ENCODE measurements at regions not wholly inside any gene's neighbourhood (a gene's known extent, or its start where the extent isn't known, plus 50 kb on each side); places are given as distances from the start of the nearest gene placed in this dataset.
A peak's percentile ranks its signal among the peaks of the same experiment; 100 is the strongest.

- no peak for DNase-seq
These were observed 235.8 kb upstream of the DCN start for GRCh38 chr12:91418221-91419090.

- DNase-seq: no peak
These were observed 235.0 kb upstream of the DCN start for GRCh38 chr12:91417650-91418049.

GRCh38 chr12:91414636-91415035 lies 232.0 kb upstream of the DCN start:
- DNase-seq: no peak

DNA sequence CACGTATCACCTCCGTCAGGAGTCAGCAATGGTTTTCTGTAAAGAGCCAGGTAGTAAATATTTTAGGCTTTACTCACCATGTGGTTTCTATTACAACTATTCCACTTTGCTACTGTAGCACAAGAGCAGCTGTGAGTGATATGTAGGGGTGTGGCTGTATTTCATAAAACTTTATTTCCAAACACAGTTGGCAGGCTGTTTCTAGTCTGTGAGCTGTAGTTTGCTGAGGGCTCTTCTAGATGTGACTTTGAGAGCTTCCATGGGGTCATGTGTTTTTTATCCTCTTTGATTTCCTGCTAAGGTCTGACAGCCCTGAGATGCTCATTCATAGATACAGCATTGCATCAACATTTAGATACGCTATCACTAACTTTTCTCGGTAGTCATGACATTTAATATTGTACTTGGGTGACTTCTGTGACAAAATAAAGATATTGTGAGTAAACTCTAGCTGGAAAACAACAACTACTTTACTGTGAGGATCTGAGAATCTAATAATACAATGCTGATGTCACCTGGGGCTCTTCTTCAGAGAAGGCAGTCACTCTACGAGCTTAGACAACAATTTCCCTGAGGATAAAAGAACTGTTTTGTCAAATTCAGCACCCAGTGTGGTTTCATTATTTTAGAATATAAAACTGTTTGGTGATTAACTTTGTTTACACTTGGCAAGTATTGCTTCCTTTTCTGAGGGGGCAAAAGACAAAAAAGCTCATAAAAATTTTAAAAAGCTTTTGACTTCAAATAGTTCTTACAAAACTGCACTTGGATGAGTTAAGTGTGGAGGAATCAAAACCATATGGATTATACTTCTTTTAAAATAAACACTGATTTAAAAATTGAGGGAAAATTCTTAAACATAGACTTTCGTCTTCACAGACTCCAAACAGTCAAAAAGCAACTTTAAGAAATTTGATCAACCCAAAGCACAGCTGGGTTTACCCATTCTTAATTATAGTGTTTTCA lies 231.2 kb upstream of the DCN start:
- DNase-seq: no peak

GRCh38 chr12:91406920-91407341 lies 224.3 kb upstream of the DCN start:
- DNase-seq: no peak

- no peak for DNase-seq
These were observed 221.8 kb upstream of the DCN start for GRCh38 chr12:91404441-91404840.

- DNase-seq: no peak
These were observed 218.6 kb upstream of the DCN start for GRCh38 chr12:91401190-91401589.

- no peak for DNase-seq
These were observed 217.7 kb upstream of the DCN start for GRCh38 chr12:91400271-91400670.

DNA sequence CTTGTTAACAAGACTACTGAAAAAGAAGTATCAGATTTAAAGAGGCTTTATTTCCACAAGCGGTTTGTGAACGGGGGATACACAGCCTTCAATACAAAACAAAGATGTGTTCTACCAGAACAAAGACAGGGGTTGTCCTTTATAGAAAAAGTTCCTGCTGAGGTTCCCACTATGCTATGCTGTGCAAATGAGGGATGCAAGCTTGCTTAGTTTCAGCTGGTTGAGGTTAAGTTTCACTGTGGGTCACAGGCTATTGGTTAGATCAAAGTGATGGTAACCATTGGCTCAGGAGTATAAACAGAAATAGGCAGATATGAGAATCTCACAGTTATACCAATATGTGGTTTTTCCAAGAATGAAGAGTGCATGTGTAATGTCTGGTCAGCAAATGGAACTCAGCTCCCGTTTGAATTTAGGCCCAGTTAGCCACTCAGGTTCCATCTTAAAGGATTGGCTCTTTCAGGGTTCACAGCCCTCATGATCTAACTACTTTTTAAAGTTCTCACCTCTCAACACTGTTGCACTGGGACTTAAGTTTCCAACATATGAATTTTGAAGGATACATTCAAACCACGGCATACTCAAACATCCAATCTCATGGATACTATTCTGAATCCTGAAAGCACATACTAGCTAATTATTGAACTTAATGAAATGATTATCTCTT lies 215.4 kb upstream of the DCN start:
- DNase-seq: no peak

GRCh38 chr12:91396293-91396692 lies 213.7 kb upstream of the DCN start:
- DNase-seq: no peak

GRCh38 chr12:91395628-91396135 lies 213.1 kb upstream of the DCN start:
- DNase-seq: no peak

GRCh38 chr12:91394903-91395302 lies 212.3 kb upstream of the DCN start:
- no peak for DNase-seq

- no peak for DNase-seq
These were observed 206.0 kb upstream of the DCN start for GRCh38 chr12:91388573-91388972.

DNA sequence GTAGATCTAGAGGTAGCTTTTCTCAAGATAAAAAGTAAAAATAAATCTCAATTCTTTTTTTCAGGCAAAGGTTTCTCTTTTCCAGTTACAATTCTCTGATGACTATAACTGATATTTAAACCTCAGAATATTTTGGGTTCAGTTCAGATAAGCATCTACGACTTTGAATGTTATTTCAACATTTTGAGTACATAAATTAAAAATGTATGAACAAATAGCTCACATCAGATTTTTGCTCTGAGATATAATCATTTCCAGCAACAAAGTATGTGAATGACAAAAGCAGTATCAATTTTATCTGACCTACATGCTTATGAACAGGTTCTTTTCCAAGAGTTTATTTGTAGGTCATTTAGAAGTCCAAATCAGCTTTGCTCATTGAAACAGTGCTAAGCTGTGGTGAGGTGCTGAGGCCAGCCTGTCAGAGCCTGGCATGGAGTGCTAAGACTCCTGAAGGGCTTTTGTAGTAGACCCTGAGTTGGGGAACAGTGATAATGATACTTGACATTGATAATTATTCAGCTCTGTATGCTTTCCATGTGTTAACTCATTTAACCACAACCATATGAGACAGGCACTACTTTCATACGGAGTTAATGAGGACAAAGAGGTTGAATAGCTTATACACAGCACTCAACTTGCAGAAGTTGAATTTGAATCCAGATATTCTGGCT lies 205.0 kb upstream of the DCN start:
- no peak for DNase-seq

DNA sequence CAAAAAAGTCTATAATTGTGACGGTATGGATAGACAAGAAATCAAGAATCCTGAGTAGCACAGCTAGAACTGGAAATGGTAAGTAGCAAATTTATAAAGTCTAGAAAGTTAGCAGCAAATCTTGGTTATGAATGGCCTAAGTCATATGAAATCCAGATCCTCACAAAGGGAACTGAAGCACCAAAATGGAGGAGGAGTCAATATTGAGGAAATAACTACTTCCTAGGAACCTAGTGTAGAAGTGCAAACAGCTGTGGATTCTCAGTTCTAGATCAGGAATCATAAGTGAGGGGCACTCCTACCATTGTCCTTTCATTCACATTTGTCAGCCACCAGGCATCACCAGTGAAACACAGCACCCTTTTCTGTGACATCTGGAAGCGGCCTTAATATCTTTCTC lies 202.2 kb upstream of the DCN start:
- DNase-seq: no peak

DNA sequence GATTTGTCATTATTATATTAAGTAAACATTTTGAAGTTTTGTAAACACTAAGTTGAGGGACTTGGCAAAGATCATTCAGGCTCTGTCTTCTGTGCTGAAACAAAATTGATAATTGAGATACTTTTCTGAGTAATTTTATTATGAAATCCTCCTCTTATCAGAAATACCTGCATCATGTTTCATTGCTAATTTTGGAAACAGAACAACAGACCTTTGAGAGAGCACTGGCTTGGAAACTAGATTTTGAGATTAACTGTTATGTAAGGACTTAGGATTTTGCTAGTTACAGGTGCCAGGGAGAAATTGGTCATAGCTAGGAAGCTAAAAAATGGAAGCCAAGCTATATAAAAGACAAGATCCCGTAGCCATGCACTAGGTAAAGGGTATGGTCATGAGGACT lies 201.7 kb upstream of the DCN start:
- DNase-seq: no peak

DNA sequence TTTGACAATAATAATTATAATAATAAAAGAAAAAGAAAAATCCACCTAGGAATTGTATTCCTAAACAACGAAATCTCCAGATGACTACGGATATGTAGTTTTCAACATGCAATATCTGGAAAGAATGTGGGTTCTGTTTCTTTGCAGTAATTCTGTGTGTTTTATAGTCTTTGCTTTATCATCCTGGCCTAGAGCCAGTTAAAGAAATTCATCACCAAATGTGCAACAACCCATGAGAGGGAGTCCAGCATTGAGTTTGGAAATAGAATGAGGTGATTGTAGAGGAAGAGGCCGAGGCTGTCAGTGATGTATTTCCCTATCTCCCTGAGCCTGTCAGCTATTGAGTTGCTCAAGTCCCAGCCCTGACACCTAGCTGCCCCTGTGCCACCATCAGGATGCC lies 200.5 kb upstream of the DCN start:
- no peak for DNase-seq

DNA sequence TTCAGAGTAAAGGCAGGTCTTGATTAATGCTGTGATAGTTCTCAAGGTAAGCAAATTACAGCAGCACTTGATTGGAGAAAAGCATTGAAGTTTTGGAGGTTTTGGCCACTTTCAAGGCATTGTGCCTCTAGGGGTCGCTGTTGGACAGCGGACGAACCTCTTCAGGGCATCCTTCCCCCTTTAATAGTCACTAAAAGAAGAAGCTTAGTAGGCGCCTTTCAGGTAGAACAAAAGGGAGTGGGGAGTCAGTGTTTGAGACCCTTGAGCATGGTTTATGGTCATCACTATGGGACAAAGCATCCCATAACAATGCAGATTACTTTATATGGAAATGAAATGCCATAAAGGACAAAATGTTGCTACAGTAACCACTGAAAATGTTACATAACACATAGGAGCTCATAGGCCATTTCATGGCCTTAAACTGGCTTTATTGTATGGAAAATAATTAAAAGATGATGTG lies 199.5 kb upstream of the DCN start:
- peak; percentile 84 for DNase-seq

GRCh38 chr12:91381309-91381804 lies 198.7 kb upstream of the DCN start:
- DNase-seq: peak; percentile 26

GRCh38 chr12:91380631-91381030 lies 198.0 kb upstream of the DCN start:
- DNase-seq: no peak

DNA sequence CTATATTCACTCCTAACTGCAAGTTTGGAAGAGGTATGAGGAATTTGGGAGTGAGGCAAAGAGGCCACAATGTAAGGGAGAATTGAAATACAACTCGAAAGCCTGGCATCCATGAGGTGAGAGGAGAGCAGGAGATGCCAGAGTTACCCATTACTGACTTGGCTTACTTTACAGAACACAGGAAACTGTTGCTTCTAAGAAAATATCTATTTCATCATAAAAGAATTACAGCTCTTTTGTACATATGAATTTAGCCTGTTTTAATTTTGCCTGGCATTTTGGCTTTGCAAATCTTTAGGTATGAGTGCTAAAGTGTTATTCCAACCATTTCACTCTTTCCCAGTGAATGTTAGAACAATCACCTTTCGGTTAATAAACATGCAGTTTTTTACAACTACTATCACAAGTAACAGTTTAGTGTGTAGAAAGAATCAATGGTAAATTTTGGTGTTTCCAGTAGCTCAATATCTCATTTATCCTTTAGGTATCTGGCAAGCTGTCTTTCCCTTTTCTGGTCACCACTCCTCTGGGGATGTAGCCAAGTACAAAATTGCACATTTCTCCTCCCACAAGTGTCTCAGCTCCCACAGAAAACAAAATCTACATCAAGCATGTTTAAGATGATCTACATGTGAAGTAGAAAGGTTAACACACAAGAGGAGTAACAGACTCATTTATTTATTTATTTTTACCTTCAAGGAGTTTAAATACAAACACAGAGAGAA lies 196.6 kb upstream of the DCN start:
- no peak for DNase-seq
